ENCODE measurements at regions not wholly inside any gene's neighbourhood (a gene's known extent, or its start where the extent isn't known, plus 50 kb on each side); places are given as distances from the start of the nearest gene placed in this dataset.
"Not testable (repeated sequence)": the region's sequence is repeated elsewhere in the genome, so short reads cannot be mapped to it uniquely, and the experiment has no call there.

DNA sequence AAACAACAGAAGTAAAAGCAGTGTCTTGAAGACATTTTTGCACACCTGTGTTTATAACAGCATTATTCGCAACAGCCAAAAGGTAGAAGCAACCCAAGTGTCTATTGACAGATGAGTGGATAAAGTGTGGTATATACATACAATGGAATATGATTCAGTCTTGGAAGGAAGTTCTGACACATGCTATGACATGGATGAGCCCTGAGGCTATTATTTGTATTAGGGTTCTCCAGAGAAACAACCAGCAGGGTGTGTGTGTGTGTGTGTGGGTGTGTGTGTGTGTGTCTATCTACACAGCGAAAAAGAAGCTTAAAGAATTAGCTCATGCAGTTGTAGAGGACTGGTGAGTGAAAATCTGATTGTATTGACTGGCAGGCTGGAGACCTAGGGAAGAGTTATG lies 153.7 kb downstream of the KLRB1 start:
- not testable (repeated sequence) for FAIRE-seq; DNase-seq (ENCODE audit: low spot score in 2 of 2)

DNA sequence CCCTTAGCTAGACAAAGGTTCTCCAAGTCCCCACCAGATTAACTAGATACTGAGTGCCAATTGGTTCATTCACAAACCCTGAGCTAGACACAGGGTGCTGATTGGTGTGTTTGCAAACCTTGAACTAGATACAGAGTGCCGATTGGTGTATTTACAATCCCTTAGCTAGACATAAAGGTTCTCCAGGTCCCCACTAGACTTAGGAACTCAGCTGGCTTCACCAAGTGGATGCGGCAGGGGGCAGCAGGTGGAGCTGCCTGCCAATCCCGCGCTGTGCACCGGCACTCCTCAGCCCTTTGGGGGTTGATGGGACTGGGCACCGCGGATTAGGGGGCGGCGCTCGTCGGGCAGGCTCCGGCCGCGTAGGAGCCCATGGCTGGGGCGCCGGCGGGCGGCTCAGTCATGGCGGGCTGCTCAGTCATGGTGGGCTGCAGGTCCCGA lies 157.6 kb downstream of the KLRB1 start:
- DNase-seq (ENCODE audit: low spot score in 2 of 2); FAIRE-seq: not testable (repeated sequence)

DNA sequence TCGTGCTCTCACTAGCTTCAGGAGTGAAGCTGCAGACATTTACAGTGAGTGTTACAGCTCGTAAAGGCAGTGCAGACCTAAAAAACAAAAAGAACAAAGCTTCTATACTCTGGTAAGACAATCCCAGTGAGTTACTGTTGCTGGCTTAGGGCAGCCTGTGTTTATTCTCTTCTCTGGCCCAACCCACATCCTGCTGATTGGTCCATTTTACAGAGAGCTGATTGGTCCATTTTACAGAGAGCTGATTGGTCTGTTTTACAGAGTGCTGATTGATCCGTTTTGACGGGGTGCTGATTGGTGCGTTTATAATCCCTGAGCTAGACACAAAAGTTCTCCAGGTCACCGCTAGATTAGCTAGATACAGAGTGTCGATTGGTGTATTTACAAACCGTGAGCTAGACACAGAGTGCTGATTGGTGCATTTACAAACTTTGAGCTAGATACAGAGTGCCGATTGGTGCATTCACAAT lies 158.0 kb downstream of the KLRB1 start:
- not testable (repeated sequence) for DNase-seq (ENCODE audit: low spot score in 2 of 2); FAIRE-seq

DNA sequence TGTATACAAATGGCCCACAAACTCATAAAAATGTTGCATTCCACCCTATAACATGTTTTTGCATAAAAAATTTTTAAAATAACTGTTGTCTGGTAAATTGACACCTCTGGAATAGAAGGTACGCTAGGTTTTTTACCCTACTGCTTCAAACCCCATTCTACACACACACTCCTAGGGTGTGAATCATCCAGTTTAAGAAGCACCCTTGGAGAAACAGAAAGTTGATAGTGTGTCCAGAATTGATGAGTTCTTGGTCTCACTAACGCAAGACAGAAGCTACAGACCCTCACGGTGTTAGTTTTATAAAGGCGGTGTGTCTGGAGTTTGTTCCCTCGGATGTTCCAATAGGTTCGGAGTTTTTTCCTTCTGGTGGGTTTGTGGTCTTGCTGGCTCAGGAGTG lies 158.5 kb downstream of the KLRB1 start:
- DNase-seq (ENCODE audit: low spot score in 2 of 2), result peak in 1 of 2 donors; percentile 12
- FAIRE-seq, result no peak

DNA sequence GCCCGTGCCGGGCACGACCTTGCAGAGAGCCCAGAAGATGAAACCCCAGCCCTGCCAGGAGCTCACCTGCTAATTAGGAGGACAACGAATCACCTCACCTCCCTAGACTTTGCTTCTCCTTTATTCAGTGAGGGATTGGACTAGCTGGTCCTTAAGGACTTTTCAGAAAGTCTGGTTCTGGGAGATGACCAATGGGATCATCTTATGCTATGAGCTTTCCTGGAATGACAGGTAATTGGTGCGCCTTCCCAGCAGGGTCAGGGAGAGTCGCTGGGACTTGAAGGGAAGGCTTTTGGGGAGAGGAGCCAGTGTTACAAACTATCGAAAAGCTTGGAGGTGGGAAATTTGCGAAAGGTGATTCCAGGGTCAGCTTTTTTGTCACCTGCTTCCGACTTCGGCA lies 159.1 kb downstream of the KLRB1 start:
- DNase-seq (ENCODE audit: low spot score in 2 of 2); FAIRE-seq: not testable (repeated sequence)

DNA sequence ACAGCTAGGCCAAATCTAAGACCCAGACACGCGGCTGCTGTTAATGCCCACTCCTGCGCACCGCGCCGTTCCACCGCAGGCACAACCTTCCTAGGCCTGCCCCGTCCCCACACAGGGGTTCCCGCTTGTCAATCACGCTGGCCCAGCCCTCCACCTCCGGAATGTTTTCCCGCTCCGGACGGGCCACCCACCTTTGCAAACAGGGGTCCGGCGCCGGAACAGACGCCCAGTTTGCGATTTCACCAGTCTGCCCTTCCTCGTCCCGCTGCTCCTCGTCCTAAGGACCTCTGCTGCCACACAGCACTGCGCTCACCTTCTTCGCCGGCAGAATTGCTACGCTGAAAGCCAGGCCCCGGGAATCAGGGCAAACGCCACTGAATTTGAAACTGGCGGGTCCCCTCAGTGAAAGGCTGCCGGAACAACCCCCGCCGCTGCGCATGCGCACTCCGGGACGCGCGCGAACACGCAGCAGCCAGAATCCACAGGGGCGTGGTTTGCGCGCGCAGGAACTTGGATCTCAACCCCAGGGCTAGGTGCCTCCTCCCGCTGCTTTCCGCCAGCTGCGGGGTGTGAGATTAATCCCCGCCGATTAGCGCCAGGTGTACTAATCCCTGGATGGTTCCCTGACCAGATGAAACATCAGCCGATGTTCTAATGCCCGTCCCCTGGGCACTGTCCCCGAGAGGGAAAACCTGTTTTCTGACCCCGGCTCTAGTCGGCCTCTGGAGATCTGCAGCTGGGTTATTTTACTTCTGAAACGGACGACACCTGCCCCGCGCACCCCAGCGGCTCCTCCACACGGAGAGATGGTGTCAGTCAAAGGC lies 159.7 kb downstream of the KLRB1 start:
- FAIRE-seq, result not testable (repeated sequence)
- DNase-seq (ENCODE audit: low spot score in 2 of 2), result peak; percentile 56 to 62

DNA sequence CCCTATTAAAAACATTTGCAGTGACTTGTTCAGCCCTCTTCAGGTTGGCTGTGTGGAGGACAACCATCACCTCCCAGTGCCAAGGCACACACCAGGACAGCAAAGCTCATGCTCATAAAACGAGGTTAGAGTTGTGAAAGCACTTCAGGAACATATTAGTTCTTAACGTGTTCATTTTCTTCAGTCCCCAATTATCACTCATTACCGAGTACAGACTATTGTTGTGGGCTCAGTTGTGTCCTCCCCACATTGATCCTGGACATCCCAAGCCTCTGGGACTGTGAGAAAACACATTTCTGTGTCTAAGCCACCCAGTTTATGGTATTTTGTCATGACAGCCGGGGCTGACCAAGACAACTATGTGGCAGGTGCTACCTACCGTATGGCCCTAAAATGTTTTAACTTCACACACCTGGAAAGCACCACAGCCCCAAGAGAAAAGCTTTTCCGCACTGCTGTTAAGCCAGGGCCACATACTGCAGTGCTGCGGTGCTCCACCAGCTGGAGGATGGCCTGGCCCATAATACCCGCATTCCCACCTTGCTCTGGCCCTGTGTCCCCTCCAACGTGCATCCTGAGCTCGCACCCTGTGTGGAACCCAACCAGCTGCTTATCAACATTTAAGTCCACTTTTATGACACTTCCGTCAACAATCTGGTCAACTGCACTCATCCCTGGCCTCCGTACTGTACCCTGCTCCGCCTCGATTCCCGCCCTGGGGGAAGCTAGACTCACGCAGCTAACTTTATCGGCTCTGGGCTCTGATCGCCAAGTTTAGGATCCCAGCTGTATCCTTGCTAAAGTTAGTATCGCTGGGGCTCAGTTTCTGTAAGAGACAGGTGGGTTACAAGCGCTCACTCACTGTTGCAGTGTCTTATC lies 160.6 kb downstream of the KLRB1 start:
- FAIRE-seq; DNase-seq (ENCODE audit: low spot score in 2 of 2): not testable (repeated sequence)

DNA sequence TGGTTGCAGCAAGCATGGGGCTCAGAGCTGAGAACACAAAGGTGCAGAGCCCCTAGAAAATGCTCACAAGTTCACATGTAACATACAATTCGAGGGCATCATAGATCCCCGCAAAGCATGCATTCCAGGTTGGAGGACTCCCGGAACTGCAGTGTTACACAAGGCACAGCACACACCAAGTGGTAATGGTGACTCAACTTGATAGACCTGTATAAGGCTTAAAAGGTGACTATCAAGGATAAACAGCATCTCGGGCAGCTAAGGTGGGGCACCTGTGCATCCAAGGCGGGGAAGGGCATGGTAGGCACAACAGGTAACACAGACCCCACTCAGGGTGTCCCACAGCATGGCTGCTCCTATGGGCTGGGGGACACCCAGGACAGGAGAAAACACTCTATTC lies 167.3 kb downstream of the KLRB1 start:
- not testable (repeated sequence) for DNase-seq (ENCODE audit: low spot score in 2 of 2); FAIRE-seq

DNA sequence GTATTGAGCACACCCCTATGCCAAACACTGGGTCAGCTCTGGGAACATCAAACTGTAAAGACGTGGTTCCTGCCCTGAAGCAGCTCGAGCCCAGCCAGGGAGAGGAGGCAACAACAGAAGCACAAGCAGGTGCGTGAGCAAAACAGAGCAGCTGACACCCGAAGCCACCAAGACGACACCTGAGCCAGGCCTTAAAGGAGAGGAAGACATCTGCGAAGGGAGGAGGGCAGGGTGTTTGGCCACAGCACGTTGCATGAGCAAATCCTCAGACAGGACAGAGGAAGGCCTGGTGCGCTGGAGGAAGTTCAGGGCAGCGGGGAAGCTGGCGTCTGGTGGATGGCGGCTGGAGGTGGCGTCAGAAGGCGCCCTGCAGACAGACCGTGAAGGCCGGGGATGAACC lies 172.0 kb downstream of the KLRB1 start:
- not testable (repeated sequence) for FAIRE-seq; DNase-seq (ENCODE audit: low spot score in 2 of 2)

DNA sequence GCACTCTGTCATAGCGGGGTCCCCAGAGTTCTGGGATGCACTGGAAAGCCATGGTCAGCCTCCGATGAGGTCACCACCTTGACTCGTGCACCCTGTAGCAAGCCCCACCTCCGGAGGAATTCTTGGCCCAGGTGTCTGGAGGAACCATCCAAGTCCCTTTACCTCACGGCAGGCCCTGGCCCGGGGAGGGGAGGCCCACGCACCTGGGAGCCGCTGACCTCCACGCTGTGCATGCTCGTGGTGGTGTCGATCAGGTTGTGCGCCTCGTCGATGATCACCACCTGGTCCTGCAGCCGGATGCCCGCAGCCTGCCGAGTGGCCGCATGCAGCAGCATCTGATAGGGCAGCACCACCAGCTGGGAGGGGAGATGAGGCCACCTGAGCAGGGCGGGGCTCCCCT lies 177.3 kb downstream of the KLRB1 start:
- not testable (repeated sequence) for FAIRE-seq; DNase-seq (ENCODE audit: low spot score in 2 of 2)

DNA sequence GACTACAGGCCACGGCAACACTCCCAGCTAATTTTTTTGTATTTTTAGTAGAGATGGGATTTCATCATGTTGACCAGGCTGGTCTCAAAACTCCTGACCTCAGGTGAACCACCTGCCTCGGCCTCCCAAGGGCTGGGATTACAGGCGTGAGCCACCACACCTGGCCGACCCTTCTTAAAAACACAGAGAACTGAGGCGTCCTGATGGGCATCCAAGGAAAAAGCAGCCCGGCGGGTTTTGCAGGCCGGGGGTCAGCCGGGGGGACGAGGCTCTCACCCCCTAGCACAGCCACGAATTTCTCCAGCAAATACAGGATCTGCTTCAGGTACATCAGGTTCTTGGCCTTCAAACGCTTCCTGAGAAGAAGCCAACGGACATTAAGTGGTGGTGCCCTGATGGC lies 178.9 kb downstream of the KLRB1 start:
- DNase-seq (ENCODE audit: low spot score in 2 of 2); FAIRE-seq: not testable (repeated sequence)

DNA sequence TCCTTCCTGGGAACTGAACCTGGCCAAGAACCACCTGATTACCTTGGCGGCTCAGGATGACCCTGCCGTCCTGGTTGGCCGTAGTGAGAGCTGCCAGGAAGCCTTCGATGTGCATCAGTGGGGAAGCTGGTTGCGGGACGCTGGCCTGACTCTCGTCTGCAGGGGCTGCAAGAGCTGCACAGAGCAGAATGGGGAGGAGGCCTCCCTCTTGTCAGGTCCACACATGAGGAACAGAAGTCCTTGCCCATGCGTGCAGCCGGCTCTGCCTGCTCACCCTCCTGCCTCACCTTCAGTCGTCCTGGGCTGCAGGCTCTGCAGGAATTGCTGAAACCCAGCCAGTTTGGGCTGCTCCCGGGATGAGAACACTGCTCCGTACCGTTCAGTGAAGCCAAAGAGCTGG lies 182.3 kb downstream of the KLRB1 start:
- not testable (repeated sequence) for FAIRE-seq; DNase-seq (ENCODE audit: low spot score in 2 of 2)

DNA sequence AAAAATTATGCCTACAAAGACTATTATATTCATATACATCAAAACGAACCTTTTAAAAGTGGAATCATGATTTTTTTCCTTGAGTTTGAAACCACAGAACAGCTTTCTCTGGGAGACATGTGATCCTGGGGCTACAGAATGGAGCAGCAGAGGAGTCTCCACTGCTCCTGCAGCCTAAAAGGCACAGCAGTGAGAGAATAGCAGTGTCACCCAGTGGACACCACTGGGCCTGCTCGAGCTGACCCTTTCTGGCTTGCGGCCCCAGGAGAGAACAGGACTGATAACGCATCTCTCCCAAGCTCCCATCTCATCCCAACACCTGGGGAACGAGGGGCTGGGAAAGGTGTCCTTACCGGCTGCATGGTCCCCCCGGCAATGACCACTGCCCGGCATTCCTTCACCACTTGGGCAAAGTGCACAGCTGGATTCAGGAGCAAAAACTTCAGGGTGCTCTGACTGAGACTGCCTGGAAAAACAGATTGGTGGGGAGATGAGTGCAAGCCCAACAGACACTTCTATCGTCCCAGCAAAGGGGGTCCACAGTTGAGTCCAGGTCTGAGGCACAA lies 183.5 kb downstream of the KLRB1 start:
- not testable (repeated sequence) for DNase-seq (ENCODE audit: low spot score in 2 of 2); FAIRE-seq

DNA sequence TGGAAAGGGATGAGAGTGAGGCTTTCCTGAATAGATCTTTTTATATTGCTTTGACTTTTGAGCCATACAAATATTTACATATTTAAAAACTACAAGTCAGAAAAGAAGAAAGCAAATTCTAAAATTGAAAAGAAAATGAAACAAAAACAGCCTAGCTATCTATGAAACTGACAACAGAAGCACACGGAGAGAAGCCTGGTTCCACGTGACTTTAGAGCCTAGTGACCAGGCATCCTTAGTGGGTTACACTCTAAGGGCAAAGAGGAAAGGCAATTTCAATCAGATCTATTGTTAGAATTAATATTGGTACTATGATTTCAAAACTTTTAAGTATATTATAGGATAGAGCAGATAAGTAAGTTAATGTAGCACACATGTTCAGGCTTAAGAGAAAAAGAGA lies 185.0 kb downstream of the KLRB1 start:
- not testable (repeated sequence) for DNase-seq (ENCODE audit: low spot score in 2 of 2); FAIRE-seq

DNA sequence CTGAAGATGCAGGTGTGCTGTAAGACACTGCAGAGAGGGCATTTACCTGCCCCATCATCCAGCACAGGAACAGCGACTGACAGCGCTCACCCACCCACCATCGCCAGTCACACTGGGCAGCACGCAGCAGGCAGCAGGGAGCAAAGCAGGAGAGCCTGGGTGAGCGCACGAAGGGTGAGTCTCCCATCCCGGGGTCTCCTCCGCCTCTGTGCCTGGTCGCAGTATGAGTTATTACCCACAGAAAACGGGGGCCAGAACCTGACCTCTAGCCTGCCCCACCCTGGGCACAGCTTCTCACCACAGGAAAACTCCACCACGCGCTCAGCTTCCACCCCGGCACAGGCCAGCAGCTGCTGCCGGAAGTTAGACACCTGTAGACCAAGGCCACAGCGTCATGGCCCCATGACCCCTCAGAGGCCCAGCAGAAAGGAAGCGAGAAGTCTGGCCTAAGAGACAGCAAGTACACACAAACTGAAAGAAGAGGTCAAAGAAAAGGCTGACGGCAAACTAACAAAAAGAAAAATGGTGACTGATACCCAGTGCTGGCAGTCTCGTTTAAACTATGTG lies 186.1 kb downstream of the KLRB1 start:
- not testable (repeated sequence) for FAIRE-seq

DNA sequence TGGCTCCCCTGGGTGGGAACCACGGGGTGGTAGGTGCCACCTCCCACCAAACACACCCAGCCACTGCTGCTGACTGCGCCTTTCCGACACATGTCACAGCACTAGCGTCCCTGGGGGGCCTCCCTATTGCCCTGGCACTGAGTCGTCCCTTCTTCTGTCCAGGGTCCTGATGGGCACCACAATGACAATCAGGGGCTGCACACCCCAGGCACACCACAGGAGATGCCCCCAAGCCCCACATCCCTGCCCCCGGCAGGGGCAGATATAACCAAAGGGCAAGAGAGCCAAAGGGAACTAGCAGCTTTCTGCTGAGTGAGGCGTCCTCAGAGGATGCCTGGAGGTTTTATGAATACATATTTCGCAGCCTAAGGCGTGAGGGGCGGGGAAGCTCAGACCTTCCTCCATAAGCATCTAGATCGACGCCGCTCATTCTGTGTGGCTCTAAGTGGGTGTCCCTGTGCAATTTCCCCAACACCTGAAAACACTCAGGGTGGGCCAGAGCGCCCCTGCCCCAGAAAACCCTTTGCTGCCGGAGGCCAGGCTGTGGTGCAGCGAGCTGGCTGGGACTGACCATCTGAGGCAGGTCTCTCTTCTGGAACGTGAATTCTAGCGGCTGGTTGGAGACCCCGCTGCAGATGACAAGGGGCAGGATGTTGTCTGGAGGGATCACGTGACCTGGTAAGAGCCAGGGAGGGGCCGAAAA lies 186.7 kb downstream of the KLRB1 start:
- not testable (repeated sequence) for DNase-seq (ENCODE audit: low spot score in 2 of 2); FAIRE-seq

More for the DNA sequence above, 186.1 kb downstream of the KLRB1 start:
- not testable (repeated sequence) for DNase-seq (ENCODE audit: low spot score in 2 of 2)

DNA sequence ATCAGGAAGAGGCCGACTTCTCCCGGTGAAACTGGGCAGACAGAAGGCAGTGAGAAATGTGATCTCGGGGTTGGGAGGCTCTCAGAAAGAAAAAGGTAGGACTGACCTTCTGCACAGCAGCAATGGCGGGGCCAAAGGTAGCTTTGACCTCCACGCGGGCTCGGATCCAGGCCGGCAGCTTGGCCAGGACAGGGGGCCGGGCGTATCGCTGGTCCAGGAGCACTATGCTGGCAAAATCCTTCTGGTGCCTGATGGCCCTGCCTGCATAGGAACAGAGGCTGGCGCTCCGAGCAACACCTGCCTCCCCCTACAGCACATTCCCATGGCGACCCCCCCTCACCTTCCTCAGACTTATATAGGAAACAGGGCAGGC lies 189.1 kb downstream of the KLRB1 start:
- not testable (repeated sequence) for DNase-seq (ENCODE audit: low spot score in 2 of 2); FAIRE-seq

DNA sequence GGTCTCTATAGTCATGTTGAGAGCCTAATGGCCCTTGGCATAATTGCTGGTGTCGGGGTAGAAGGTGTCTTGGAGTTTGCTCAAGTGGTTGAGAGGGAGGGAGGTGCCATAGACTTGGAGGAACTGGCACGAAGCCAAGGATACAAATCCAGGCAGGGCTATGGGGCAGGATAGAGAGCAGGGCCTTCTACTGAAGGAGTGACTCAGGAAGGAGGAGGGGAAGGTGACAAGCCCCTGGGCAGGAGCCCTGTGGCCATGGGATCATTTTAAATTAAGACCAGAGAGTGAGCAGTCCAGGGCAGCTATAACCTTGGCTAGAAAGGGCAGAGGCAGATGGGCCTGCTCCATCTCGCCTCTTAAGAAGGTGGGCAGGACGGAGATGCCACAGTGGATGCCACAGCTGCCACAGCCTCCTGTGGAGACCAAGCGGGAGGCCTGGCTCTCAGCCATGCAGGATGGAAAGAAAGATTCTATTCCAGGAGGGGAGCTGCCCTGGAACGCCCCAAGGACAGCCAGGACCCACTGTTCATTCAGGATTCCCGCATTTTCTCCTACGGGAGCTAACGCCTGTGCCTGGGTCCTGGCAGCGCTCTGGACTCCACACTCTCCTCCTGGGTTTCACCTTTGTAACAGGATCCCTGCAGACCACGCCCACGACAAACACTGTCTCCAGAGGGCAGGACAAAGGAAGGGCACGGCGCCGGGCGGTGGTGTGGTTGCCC lies 189.6 kb downstream of the KLRB1 start:
- not testable (repeated sequence) for FAIRE-seq; DNase-seq (ENCODE audit: low spot score in 2 of 2)

DNA sequence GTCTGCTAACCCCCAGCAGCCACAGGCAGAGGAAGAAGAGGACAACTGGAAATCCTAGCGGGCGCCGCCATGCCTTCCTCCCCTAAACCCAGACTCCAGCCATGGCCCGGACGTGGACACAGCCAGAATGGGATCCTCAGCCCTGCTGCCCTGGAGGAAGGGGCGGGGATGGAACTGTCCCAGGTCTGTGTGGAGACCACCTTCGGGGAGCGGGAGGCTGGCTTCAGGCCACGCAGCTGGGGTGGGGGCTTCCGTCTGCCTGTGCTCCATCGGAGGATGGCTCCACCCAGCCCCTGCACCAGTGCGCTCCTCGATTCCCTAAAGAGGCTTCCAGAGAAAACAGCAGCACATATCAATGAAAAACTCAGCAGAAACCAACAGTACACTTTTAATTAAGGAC lies 190.4 kb downstream of the KLRB1 start:
- FAIRE-seq; DNase-seq (ENCODE audit: low spot score in 2 of 2): not testable (repeated sequence)

Measured in frontal cortex (tissue), 3 donors.